Keratinocyte (primary cell): ENCODE measurements at regions not wholly inside any gene's neighbourhood (a gene's known extent, or its start where the extent isn't known, plus 50 kb on each side); places are given as distances from the start of the nearest gene placed in this dataset.

ENCODE experiments used
- DNase-seq: peaks from one replicate; pipeline ENCODE4 v3.0.0-alpha.2; 2011; ENCODE audit warnings: low read depth, missing footprints, low spot score
- FAIRE-seq: peaks from 2 replicates; lab custom pipeline; 2011; peaks lifted over from hg19 to GRCh38; lab: Jason Lieb, UNC
- H2AFZ ChIP-seq: 2 replicates; pipeline ENCODE4 v1.6.0; 2012; ENCODE audit warnings: low read length, control low read depth, inconsistent platforms; ENCODE audit not compliant: control insufficient read depth
- H3K27ac ChIP-seq: 2 replicates; pipeline ENCODE4 v1.5.1; 2011; ENCODE audit warnings: low read length; ENCODE audit not compliant: control insufficient read depth, insufficient read depth
- H3K27me3 ChIP-seq: 3 replicates; pipeline ENCODE4 v1.6.0; 2011; ENCODE audit warnings: low read length; ENCODE audit not compliant: control insufficient read depth, insufficient read depth; ENCODE audit errors: extremely low read depth
- H3K36me3 ChIP-seq, 2 experiments: 2 replicates in 1 of 2; 3 replicates in 1 of 2; pipeline ENCODE4 v1.5.1; 2011; ENCODE audit warnings: low read length in 2 of 2, mild to moderate bottlenecking in 1 of 2; ENCODE audit not compliant: control insufficient read depth in 2 of 2, insufficient read depth in 2 of 2; ENCODE audit errors: extremely low read depth in 1 of 2
- H3K4me1 ChIP-seq: 3 replicates; pipeline ENCODE4 v1.5.1; 2011; ENCODE audit warnings: low read length; ENCODE audit not compliant: control insufficient read depth, insufficient read depth; ENCODE audit errors: extremely low read depth
- H3K4me2 ChIP-seq: 3 replicates; pipeline ENCODE4 v1.6.0; 2011; ENCODE audit warnings: low read depth, low read length; ENCODE audit not compliant: control insufficient read depth, insufficient read depth; ENCODE audit errors: extremely low read depth
- H3K4me3 ChIP-seq, 3 experiments: fragments of 200-600 bp in 1 of 3; sonication (generic) in 1 of 3; 2 replicates in 2 of 3; 3 replicates in 1 of 3; pipeline ENCODE4 v1.5.1; 2011 to 2016; ENCODE audit warnings: low read length in 3 of 3, mild to moderate bottlenecking in 3 of 3, control low read depth in 2 of 3, inconsistent platforms in 1 of 3, low read depth in 1 of 3, mixed read lengths in 1 of 3, mixed run types in 1 of 3, moderate library complexity in 1 of 3; ENCODE audit not compliant: control insufficient read depth in 2 of 3, insufficient read depth in 2 of 3; ENCODE audit errors: extremely low read depth in 1 of 3
- H3K79me2 ChIP-seq: 2 replicates; pipeline ENCODE4 v1.6.0; 2012; ENCODE audit warnings: low read length; ENCODE audit not compliant: control insufficient read depth, insufficient read depth
- H3K9ac ChIP-seq: 3 replicates; pipeline ENCODE4 v1.6.0; 2011; ENCODE audit warnings: low read length; ENCODE audit not compliant: control insufficient read depth, insufficient read depth; ENCODE audit errors: extremely low read depth
- H3K9me1 ChIP-seq: 3 replicates; pipeline ENCODE4 v1.6.0; 2011; ENCODE audit warnings: low read length; ENCODE audit not compliant: control insufficient read depth, insufficient read depth; ENCODE audit errors: extremely low read depth
- H3K9me3 ChIP-seq: 2 replicates; pipeline ENCODE4 v1.5.1; 2012; ENCODE audit warnings: low read depth, low read length; ENCODE audit not compliant: control insufficient read depth
- H4K20me1 ChIP-seq: 3 replicates; pipeline ENCODE4 v1.6.0; 2011; ENCODE audit warnings: low read length; ENCODE audit not compliant: control insufficient read depth, insufficient read depth; ENCODE audit errors: extremely low read depth
- EZH2 ChIP-seq: IDR thresholded peaks from one replicate; pipeline ENCODE4 v1.6.1; 2012; ENCODE audit warnings: inconsistent platforms, mild to moderate bottlenecking, low read length, moderate library complexity
- dilution Hi-C: fragments of 300-500 bp; cut with MboI; formaldehyde crosslinking; loops from one replicate; pipeline ENCODE4 v1.7.0; 2020; ENCODE audit warnings: low sequenced_read_pairs; ENCODE audit not compliant: extremely low pct_ligation_motif_present
- TF ChIP-seq, protein P1 (sequence below), 3 experiments: IDR thresholded peaks in 1 of 3; conservative IDR thresholded peaks in 1 of 3; optimal IDR thresholded peaks in 1 of 3; 2 replicates in 2 of 3; 3 replicates in 1 of 3; pipeline versions ENCODE3 to v1.5.1; 2011; ENCODE audit warnings: low read length in 3 of 3, mild to moderate bottlenecking in 3 of 3, moderate library complexity in 2 of 3, control low read depth in 1 of 3, inconsistent platforms in 1 of 3; ENCODE audit not compliant: insufficient read depth in 2 of 3; ENCODE audit errors: extremely low read depth in 1 of 3

DNA sequence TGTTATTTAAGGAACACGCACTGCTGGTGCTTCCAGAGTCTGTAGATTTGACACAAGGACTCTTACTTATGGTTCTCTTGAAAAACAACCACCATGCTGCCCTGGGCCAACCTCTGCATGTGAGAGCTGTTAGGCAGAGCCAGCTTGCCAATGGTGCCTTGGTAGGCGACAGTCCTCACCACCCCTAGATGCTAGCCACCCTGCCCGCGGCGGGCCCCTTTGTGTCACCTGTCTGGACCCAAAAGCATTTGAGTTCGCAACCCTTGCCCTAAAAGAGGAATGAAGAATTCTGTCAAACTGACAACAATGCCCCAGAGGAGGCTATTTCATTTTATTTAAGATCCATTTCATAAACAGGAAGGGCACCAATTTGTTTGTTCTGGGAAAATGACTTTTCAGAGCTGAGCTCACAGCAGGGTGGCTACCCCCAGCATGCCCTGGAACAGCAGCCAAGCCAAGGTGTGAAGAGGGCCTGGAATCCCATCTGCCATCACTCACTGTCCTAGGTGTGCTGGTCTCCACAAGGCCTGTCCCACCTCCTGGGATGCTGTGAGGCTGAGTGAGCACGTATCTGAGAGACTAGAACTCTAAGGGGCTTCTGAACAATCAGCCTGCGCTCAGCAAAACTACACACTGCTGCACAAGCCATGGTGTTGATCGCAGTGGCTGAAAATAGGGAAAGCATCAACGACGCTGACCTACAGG lies 63.8 kb upstream of the FZD10 start:
- no peak for TF ChIP-seq EZH2
- TF ChIP-seq, protein P1, sequence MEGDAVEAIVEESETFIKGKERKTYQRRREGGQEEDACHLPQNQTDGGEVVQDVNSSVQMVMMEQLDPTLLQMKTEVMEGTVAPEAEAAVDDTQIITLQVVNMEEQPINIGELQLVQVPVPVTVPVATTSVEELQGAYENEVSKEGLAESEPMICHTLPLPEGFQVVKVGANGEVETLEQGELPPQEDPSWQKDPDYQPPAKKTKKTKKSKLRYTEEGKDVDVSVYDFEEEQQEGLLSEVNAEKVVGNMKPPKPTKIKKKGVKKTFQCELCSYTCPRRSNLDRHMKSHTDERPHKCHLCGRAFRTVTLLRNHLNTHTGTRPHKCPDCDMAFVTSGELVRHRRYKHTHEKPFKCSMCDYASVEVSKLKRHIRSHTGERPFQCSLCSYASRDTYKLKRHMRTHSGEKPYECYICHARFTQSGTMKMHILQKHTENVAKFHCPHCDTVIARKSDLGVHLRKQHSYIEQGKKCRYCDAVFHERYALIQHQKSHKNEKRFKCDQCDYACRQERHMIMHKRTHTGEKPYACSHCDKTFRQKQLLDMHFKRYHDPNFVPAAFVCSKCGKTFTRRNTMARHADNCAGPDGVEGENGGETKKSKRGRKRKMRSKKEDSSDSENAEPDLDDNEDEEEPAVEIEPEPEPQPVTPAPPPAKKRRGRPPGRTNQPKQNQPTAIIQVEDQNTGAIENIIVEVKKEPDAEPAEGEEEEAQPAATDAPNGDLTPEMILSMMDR (optimal IDR thresholded peaks at IDR 0.05 in 1 of 3, IDR thresholded peaks at IDR 0.05 in 1 of 3, conservative IDR thresholded peaks at IDR 0.05 in 1 of 3; ENCODE audit: extremely low read depth in 1 of 3, insufficient read depth in 2 of 3, low read length in 3 of 3): no peak
- Histone ChIP-seq H3K4me1 (peaks cover 19% of the 10 kb centered on the region), H3K79me2 (no peaks in the 10 kb centered on the region), H3K36me3 (no peaks in the 10 kb centered on the region), H3K27me3 (no peaks in the 10 kb centered on the region), H3K4me3 (peak overlapping the region in 1 of 3 experiments; percentile 5), H3K9ac (peak overlapping the region; percentile 40), H3K27ac (peak overlapping the region; percentile 66), H3K9me1 (no peaks in the 10 kb centered on the region), H3K4me2 (peak overlapping the region; percentile 39), H4K20me1 (no peaks in the 10 kb centered on the region), H3K9me3 (peaks cover 2% of the 10 kb centered on the region), H2AFZ (peak overlapping the region; percentile 42)
- dilution Hi-C loops: no loop called here
- FAIRE-seq (no peak), DNase-seq (no peak)

DNA sequence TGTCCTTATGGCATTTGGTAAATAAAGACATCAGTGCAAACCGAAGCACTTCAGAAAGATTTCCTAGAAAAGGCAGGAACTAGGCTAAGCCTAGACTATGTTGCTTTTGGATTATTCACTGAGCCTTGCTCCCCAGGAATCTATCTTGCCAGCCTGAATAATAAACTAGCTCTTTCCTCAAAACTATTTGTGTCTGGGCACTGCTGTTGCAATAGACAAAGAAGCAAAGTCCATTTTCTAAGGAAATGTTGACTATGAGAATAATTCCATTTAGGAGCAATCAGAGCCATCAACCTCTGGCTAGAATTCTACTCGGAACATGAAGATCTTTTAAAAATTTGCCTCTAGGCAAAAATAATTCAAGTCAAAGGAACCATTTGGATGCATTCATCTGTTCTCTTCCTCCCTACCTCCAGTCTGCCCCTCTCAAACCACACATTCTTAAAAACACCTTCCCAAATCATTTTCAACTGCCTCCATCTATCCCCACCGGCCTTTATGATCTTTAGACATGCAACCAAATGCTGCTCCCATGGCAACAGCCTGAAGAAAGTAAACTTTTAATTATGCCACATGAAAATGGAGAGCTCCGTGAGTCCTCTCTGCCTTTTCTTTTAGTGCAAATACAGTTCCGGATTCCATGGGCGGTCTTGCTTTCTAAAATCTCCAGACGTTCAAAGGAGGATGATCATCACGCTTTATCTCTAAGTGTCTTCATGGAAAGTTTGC lies 61.5 kb upstream of the FZD10 start:
- dilution Hi-C loops: no loop called here
- H3K27ac ChIP-seq: no peak overlapping the region
- no peaks in the 10 kb centered on the region for H3K27me3 ChIP-seq
- FAIRE-seq (no peak), DNase-seq (no peak)
- no peaks in the 10 kb centered on the region for H3K9me1 ChIP-seq
- no peaks in the 10 kb centered on the region for H3K79me2 ChIP-seq
- peaks cover 26% of the 10 kb centered on the region for H3K4me1 ChIP-seq
- H2AFZ ChIP-seq: no peak overlapping the region
- TF ChIP-seq EZH2: no peak
- TF ChIP-seq, protein P1 (optimal IDR thresholded peaks at IDR 0.05 in 1 of 3, IDR thresholded peaks at IDR 0.05 in 1 of 3, conservative IDR thresholded peaks at IDR 0.05 in 1 of 3; ENCODE audit: extremely low read depth in 1 of 3, insufficient read depth in 2 of 3, low read length in 3 of 3): no peak
- H3K36me3 ChIP-seq: no peaks in the 10 kb centered on the region
- no peaks in the 10 kb centered on the region for H4K20me1 ChIP-seq
- no peak overlapping the region for H3K9ac ChIP-seq
- no peak overlapping the region for H3K4me3 ChIP-seq
- peaks cover 2% of the 10 kb centered on the region for H3K9me3 ChIP-seq
- H3K4me2 ChIP-seq: no peak overlapping the region
